NOMO-1 treated with dmso at 0.1 percent for 144 hours (cell line): ENCODE measurements at regions not wholly inside any gene's neighbourhood (a gene's known extent, or its start where the extent isn't known, plus 50 kb on each side); places are given as distances from the start of the nearest gene placed in this dataset.

Source experiments
- DNase-seq: peaks from one replicate; lab custom pipeline; 2025; ENCODE audit not compliant: unreplicated experiment; lab: John Stamatoyannopoulos, UW

DNA sequence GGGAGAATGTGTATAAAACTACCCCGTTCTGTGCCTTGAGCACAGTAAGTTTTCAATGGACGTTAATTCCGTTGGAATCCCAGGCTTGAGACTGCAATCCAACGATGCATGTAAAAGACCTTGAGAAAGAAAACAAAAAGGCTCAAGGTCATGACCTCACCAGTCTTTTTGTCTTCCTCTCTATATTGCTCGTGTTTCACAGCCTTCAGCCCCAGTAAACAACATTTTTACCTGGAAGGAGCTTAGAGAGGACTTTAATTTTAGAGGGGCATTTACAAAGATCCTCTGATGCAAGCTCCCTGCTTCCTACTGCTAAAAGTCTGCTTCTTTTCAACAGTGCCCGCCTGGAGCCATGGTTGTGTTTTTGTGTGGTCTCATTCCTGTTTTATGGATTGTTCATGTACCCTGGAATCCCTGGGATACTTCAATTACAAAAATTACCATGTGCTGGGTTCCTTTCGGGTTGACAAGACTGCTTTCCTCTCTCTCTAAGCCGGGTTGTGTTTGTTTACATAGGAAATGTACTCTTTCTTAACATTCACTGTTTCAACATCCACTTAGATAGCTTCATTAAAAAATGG is 320.1 kb upstream of the NFE2L3 start:
- DNase-seq: no peak

DNA sequence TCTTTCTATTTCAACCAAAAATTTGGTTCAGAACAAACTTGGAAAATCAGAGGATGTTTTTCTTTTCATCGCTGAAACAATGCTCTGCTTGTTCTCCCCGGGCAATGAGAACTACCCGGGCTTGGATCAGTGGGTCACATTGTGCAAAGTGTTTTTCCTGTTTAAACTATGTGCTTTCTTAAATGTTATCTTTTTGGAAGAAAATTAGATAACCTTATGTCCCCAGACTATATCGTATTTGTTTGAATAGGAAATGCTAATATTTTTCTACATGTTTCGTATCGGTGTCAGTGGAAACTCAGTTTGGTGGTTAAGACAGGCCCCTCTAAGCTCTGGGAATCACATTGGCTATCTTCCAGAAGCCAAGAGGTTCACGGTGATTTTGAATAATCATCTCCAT is 319.5 kb upstream of the NFE2L3 start:
- no peak for DNase-seq

DNA sequence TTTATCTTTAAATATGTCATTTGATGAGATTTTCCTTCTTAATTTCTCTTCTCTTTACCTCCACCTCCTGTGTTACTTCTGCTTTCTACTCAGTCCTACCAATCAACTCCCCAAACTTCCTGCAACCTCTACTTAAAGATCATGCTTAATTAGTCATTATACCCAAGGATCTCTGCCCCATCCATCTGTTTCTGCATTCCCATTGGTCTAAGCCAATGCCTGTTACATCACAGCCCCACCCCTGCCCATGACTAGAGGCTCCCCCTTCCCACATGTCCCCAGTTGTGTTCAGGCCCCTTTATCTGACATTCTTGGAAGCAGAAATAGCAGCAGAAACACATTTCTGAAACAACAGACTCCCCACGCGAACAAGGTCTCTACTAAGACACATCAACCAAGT is 319.1 kb upstream of the NFE2L3 start:
- no peak for DNase-seq

DNA sequence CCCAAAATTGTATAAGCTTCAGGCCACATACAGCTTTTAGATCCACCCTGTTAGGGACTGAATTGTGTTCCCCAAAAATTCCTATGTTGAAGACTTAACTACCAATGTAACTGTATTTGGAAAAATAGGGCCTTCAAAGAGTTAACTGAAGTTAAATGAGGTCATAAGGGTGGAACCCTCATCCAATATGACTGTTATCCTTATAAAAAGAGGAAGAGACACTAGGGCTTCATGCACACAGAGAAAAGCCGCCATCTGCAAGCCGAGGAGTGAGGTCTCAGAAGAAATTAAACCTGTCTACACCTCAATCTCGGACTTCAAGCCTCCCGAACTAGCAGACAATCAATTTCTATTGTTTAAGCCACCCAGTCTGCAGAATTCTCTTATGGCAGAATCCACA is 317.9 kb upstream of the NFE2L3 start:
- no peak for DNase-seq

DNA sequence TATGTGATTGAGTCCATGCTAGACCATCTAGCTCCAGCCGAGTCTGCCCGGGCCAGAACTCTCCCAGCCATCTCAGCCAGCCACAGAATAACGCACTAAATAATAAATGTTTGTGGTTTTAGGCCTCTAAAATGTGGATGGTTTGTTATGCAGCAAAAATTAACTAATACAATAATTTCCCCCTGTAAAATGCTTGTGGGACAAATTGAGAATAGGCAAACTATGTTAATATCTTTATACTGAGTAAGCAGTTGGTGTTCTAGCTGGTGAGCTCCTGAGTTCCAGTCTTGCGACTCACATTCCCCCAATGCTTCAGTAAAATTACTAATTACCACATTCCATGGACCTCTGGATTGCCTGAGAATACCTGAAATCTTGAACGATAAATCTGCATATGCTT is 316.8 kb upstream of the NFE2L3 start:
- no peak for DNase-seq

DNA sequence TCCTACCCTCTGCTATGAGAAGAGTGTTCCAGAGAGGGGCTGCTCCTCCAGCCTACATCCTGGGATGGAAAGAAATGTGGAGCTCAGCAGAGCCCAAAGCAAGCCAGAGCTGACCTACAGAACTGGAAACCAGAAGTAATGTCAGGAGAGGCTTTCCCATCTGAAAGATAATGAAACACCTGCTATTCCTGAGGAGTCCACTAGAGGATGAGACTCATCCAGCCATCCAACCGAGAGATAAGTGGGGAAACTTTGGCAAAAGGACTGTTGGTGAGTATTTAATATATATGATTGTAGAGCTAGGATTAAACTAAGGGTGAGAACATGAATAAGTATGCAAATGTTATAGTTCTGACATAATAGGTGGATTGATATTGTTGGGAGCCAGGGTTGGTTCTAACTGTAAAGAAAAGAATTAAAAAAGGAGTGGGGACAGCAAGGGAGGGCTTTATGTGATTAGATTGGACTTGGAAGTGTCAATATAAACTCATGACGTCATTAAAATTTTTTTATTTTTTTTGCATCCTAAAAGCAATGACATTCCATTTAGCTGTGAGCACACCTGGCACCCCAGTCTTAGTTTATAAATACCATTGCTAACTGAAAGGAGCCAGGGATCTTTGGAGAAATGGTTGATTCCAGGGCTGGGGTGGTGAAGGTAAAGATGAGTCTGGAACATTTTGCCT is 312.8 kb upstream of the NFE2L3 start:
- DNase-seq: no peak

DNA sequence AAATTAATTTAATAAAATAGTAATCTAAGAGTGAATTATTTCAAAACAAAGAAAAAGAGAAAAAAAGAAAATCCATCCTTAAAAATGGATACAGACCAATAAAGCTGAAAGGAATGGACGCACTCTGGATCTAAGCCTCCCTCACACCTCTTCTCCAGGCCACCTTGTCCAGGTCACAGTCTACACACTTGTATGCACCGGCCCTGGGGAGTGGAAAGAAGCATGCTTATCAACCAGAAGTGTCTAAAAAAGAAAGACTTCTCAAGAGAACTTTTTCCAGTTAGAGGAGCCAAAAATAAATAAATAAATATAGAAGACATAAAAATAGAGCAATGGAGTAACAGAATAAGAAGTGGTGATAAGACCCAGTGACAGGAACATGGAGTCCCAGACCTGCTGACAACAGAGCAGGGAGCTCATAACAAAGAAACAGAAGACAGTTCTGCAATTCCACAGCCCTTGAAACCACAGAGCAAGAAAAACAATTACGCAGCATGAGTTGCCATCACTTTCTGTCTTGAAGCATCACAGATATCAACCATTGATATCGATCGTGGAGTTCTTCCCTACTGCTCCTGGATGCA is 311.7 kb upstream of the NFE2L3 start:
- DNase-seq: no peak

DNA sequence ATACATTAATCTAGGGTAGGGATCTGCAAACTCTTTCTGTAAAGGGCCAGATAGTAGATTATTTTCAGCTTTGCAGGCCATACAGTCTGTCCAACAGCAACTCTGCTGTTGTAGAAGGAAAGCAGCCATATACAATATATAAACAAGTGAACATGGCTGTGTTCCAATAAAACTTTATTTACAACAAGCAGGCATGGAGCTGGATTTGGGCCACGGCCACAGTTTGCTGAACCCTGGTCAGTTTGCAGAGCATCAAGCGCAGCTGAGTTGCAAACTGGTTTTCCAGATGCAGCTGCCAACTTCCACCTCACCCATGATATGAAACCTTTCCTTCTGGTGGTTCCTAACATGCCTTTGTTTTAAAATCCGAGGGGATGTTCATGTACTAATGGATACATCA is 310.4 kb upstream of the NFE2L3 start:
- no peak for DNase-seq

DNA sequence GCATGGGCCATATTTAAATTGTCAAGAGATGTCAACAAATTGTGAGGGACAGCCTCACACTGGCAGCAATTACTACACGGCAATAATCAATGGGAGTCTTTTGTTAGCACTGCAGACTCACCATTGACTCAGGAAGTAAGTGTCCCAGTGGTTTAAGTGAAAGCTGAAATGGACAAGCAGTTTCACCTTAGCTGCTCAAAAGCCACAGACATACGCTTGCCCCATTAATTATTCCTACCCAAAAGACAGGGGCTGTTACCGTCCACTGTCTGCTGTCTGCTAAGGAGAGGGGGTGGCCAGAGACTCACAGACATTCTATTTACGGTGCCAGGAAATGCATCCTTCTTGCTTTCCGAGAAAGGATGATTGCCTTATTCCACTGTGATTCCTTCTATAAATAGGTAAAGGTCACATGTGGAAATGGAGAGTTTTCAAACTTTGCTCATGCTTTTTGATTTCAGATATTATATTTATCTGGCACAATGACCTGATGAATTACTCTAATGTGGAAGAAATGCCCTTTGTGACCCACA is 309.7 kb upstream of the NFE2L3 start:
- no peak for DNase-seq

DNA sequence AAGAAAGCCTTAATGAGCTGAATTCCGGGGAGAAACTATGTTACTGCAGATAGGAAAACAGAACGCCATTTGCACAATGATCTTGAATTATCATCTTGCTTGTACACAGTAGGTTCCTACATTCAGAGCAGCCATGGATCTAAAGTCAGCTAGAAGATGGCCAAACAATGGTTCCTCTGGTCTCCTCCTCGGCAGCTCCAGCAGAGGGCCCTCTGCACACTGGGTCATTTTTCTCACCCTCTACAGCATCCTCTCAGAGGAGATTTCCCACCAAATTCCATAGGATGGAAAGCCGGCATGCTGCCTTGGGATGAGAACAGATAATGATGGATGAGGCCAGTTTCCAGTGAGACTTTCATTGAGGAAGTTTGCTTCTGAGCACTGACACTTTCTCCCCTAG is 308.5 kb upstream of the NFE2L3 start:
- no peak for DNase-seq

DNA sequence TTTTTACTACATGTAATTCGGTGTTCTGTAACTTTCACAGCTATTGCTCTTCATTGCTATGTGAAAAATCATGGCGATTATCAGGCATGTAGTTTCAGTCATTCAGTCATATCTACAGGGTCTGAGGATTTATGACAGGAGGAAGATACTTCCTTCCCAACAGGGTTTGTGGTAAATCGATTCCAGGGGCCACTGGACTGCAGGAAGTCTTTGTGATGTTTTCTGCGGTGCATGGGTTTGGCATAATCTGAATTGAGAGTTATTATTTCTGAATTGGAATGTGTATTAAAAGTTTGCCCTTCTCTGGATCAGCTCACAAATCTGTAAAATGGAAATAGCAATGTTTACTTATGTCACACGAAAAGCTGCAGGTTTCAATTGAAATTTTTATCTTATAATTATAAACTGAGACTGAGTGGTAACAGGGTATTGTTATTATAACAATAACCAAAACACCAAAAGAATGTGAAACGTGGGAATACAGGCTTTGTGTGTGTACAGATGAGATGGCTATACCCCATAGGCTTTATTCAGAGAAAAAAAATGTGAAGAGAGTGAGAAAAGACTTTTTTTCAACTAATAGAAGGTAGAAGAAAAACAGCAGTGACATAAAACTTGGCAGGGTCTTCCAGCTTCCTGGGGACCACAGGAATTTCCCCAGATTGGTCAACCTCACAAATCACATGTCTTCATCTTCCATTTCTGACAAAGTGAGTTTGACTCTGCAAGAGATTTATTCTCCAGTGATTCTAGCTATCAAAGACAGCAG is 307.7 kb upstream of the NFE2L3 start:
- peak; percentile 5 for DNase-seq

DNA sequence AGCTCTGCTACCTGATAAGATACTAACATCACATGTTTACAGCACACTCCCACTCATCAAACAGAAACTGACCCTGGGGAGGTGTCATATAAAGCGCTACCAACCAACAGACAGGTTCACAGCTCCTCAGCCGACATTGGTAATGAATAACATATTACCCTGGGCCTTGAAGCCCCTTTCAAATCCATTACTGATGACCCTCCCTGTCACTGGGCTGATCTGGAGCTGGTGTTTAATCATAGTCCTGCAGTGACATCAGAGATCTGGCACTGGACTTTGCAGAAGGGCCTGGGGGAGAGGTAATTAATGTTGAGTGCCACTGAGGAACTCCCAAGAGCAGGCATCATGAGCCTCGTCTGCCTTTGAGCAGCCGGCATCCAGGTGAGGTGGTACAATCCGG is 306.5 kb upstream of the NFE2L3 start:
- no peak for DNase-seq

DNA sequence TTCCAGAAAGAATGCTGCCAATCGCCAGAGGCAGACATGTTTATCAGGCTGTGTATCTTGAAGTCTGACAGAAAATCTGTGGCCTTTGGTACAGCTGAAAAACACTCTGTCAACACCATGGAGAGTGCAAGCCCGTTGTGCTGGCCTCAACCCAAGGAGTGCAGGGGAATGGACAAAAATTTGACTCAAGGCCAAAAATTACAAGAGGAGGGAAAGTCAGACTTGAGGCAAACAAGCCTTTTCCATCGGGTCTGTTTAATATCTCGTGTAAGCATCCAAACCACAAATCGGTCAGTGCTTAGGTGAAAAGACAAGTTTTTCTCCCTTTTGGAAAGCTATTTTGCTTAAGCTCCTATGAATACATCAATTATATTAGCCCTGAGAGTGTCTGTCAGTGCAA is 305.3 kb upstream of the NFE2L3 start:
- no peak for DNase-seq

DNA sequence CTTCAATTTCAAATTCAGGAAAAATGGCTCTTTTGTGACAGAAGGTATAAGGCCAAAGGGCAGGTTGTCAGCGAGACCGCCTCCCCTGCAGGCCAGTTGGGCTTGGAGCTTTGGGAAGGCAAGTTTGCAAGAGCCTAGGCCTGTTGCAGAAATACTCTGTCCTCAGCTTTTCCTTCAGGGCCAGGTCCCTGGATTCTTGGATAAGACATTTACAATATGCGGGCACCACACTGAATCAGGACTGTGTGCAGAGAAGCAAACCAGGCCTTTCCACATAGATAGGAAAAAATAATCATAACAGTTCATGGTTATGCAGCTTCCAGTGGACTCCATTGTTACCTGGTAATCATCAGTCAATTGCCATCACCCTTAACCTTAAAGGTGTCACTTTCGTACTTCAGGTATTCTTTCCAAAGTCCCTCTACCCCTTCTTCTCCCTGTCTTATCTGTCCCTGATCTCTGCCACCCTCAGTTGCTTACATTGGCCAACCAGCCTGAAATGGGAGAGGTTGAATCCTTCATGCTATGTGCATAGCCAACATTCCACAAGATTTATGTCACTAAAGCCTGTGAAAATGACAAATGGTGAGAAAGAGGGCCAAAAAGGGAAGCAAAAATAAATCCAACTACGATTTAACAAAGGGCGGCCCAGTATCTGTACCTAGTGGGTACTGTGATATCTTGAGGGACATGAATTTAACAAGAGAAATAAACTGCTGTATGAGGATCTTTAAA is 304.5 kb upstream of the NFE2L3 start:
- DNase-seq: no peak

DNA sequence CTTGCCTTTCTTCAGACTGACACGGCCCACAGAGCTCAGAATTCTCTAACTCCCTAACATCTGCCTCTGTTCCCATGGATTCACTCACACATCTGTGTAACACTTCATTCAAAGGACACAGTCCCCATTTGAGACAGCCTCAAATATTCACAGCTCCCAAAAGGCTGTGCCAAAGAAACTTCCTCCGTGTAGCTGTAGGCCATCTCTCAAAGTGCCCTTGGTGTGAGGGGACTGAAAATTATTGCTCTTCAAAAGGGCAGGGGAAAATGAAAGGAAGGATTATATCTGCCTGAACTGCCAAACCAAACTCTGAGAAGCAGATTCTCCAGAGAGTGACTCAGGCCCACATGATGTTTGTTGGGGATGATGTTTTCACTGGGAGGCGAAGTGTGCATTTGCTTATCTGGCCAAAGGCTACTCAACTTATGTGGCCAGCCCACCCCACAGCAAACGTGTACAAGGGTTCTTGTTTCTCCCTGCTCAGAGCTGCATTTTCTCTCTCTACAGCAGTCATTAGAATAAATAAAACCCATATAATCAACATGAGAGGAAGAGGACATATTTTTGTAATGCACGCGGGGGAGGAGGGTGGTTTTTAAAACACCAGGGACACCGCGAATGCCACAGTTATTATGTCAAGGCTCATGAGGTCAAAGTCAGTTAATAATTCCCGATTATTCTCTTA is 302.4 kb upstream of the NFE2L3 start:
- no peak for DNase-seq

DNA sequence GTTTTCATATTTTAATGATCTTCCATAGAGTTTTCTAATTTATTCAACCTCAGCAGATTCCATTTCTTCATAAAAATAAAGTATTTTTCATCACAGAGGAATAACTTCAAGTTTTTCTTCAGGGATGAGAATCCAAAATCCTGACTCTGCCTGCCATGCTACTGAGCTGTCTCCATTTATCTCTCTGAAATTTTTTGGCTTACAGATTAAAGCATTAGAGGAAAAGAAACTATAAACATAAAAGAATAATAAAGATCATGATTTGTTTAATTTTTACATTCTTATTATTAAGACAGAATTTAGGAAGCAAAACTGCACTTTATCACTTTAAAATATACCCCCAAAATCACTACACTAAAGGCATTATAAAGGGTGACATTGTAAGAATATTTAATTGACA is 301.8 kb upstream of the NFE2L3 start:
- DNase-seq: no peak

DNA sequence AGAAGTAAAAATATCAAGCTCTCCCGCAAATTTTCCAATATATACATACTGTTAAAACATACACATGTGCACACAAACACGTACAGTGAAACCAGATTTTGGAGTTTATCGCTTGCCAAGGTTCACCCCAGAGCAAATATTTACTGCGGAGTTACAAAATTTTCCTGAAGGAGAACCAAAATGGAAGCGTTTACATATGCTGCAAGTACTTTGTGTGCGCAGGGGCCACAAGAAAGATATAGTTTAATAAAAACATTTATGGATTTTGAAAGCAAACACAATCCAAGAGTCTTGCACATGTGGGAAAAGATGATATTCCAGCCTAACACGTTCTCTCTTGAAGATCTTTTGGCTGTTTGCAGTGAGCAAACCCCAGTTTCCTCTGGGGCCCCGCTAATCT is 301.3 kb upstream of the NFE2L3 start:
- DNase-seq: no peak

DNA sequence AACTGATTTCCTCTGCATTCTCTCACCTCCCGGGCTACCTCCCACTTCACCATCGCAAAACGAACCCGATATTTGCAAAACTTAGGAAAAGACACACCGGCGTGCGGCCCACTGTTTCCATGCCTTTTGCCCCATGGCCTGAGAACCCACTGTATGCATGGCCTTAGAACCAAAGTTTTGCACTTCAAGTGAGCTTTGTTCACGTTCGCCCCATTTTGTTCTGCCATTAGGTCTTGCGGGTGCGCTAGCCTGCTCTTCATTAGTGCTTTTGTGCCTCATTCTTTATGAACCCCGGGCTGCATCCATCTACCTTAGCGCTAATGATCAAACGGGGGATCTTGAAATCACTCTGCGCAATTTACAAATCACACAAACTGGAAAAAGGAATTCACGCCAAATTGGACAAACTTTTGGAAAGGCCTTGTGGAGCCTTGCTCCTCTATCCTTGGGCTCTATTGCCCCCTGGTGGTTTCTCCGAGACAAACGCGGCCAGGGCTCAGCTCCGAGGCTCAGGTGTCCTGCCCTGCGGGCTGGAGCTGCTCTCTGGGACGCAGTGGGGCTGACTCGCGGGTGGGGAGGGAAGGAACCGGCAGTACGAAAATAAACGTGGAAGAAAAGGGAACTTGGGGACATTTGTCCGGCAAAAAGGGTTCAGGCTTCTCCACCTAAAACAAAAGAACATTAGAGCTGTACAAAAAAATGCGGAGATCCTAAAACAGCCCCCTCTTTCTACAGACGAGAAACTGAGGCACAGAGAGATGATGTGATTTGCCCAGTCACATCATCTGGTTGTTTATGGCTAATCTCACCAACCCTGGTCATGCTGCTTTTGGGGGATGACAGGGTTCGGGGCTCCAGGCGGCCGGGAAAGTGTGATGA is 300.4 kb upstream of the NFE2L3 start:
- peak; percentile 25 for DNase-seq

DNA sequence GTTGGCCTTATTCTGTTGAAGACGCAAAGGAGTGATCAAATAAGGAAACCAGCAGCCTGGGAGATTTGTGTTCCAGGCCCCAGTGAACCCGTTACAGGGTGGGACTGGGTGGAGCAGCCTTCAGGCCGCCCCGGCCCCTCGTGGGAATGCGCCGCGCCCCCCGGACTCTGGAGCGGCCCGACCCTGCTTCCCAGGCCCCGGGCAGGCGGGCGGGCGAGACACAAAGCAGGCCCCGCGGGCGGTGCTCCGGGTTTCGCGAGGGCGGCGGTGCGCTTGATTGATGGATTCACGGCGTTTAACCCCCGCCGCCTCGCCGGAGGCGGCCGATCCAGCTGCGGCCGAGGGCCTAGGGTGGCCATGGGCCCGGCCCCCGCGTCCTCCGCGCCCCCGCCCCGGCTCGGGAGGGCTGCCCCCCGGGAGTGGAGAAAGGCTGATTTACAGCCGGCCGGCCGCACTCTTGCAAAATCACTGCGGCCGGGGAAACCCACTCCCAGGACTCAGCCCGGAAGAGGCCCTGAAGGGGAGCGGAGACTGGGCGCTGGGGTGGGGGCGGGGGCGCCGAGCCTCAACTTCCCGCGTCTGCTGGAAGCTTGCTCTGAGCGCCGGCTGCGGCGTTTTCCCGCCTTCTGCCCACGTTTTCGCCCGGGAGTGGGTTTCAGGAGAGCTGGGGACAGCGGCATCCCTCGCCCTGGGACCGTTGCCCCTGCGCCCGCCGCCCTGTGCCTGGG is 299.6 kb upstream of the NFE2L3 start:
- DNase-seq: no peak
